GM12874 (cell line): ENCODE measurements at regions not wholly inside any gene's neighbourhood (a gene's known extent, or its start where the extent isn't known, plus 50 kb on each side); places are given as distances from the start of the nearest gene placed in this dataset.
A peak's percentile ranks its signal among the peaks of the same experiment; 100 is the strongest.

Experiments
- TF ChIP-seq, protein P1 (sequence below): IDR thresholded peaks from 2 replicates; pipeline ENCODE4 v1.5.1; 2011; ENCODE audit warnings: low read depth, mild to moderate bottlenecking, control low read depth, low read length, moderate library complexity; ENCODE audit not compliant: insufficient read depth

- TF ChIP-seq, protein P1, sequence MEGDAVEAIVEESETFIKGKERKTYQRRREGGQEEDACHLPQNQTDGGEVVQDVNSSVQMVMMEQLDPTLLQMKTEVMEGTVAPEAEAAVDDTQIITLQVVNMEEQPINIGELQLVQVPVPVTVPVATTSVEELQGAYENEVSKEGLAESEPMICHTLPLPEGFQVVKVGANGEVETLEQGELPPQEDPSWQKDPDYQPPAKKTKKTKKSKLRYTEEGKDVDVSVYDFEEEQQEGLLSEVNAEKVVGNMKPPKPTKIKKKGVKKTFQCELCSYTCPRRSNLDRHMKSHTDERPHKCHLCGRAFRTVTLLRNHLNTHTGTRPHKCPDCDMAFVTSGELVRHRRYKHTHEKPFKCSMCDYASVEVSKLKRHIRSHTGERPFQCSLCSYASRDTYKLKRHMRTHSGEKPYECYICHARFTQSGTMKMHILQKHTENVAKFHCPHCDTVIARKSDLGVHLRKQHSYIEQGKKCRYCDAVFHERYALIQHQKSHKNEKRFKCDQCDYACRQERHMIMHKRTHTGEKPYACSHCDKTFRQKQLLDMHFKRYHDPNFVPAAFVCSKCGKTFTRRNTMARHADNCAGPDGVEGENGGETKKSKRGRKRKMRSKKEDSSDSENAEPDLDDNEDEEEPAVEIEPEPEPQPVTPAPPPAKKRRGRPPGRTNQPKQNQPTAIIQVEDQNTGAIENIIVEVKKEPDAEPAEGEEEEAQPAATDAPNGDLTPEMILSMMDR = no peak
Measured at GRCh38 chr2:228690681-228691080, 509.2 kb upstream of the SPHKAP start.

- TF ChIP-seq, protein P1 = 0 out of 2 replicates have a peak, but pooled peaks have one; percentile 2
Measured at GRCh38 chr2:228689053-228689452, 507.6 kb upstream of the SPHKAP start.

DNA sequence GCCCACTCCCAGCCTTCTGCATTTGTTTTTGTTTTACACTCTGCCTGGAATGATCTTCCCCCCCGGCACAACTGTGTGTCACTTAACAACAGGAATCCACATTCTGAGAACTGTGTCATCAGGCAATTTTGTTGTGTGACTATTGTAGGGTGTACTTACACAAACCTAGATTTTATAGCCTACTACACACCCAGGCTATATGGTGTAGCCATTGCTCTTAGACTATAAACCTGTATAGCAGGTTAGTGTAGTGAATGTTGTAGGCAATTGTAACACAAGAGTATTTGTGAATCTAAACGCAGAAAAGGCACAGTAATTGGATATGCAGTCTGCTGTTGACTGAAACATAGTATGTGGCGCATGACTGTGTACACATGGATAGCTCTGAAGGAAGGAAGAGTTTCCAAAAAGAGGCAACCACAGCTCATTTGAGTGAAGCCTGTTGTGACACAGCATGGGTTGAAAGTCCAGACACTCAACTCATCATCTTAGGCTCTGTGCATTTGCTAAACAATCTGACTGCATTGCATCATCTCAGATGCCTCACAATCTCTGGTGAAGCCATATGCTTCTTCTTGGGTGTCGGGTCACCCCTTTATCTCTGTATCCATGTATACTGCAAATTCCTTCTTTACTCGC lies 506.6 kb upstream of the SPHKAP start:
- TF ChIP-seq, protein P1 = no peak

GRCh38 chr2:228681979-228682378 lies 500.5 kb upstream of the SPHKAP start:
- TF ChIP-seq, protein P1 = no peak

DNA sequence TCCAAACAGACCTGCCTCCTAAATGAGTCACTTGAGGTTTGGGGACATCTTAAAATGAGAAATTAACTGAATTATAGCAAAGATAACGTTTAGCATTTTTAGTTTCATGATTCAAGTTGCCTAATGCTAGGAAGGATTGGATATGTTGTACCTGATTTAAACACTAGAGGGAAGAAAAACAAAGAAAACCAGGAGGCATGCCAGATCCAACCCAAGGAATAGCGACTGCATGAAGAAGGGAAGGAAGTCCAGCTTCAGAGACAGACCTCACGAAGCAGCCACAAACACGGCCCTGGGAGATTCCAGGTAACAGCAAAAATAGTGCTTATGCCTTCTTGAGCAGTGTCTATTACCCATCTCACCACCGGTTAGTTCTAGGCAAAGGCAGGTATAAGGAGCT lies 499.9 kb upstream of the SPHKAP start:
- TF ChIP-seq, protein P1 = no peak

- TF ChIP-seq, protein P1 = no peak
Measured at GRCh38 chr2:228678110-228678509, 496.6 kb upstream of the SPHKAP start.

DNA sequence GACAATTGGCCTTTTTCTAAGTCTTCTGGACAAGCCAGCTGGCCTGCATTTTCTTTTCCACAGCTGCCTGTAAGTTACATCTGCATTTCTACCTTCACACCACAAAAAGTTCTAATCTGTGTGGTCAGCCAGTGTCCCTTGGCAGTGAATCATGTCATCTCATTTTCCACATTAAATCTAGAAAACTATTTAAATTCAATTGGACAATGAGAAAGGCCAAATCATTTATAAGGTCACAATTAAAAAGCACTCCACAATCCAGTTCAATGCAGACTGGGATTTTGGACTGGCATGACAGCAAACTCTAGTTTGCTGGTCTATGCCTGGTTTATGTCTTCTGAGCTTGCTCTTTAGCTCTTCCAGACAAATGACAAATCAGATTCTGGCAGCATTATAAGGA lies 494.2 kb upstream of the SPHKAP start:
- TF ChIP-seq, protein P1 = no peak
